HTR-8/SVneo (cell line): ENCODE measurements at regions not wholly inside any gene's neighbourhood (a gene's known extent, or its start where the extent isn't known, plus 50 kb on each side); places are given as distances from the start of the nearest gene placed in this dataset.
A peak's percentile ranks its signal among the peaks of the same experiment; 100 is the strongest.

ENCODE experiments used
- DNase-seq: peaks from one replicate; pipeline ENCODE4 v3.0.0; 2011; ENCODE audit warnings: low spot score, mixed read lengths; ENCODE audit not compliant: insufficient read length
- FAIRE-seq: peaks from 2 replicates; lab custom pipeline; 2011; peaks lifted over from hg19 to GRCh38; lab: Jason Lieb, UNC

- FAIRE-seq (no peak), DNase-seq (no peak)
Observed at GRCh38 chrX:13266641-13267345, 53.1 kb downstream of the ATXN3L start.

- DNase-seq: no peak
- FAIRE-seq: no peak
Observed at GRCh38 chrX:13265549-13266132, 54.2 kb downstream of the ATXN3L start.

- DNase-seq (no peak), FAIRE-seq (peak; percentile 60)
Observed at GRCh38 chrX:13265111-13265510, 54.7 kb downstream of the ATXN3L start.

- DNase-seq (no peak), FAIRE-seq (no peak)
Observed at GRCh38 chrX:13263560-13264251, 56.1 kb downstream of the ATXN3L start.

GRCh38 chrX:13261348-13261747, 58.5 kb downstream of the ATXN3L start:
- DNase-seq (no peak), FAIRE-seq (no peak)

GRCh38 chrX:13260598-13260997, 59.3 kb downstream of the ATXN3L start:
- DNase-seq (no peak), FAIRE-seq (no peak)

- DNase-seq (no peak), FAIRE-seq (no peak)
Observed at GRCh38 chrX:13258725-13259124, 61.1 kb downstream of the ATXN3L start.

- FAIRE-seq (peak; percentile 13), DNase-seq (no peak)
Observed at GRCh38 chrX:13258052-13258444, 61.8 kb downstream of the ATXN3L start.

GRCh38 chrX:13257223-13258051, 62.4 kb downstream of the ATXN3L start:
- DNase-seq: no peak
- no peak for FAIRE-seq

GRCh38 chrX:13256603-13257002, 63.2 kb downstream of the ATXN3L start:
- no peak for FAIRE-seq

GRCh38 chrX:13254870-13255269, 65.0 kb downstream of the ATXN3L start:
- DNase-seq: no peak
- FAIRE-seq: peak; percentile 57

More at GRCh38 chrX:13256603-13257002, 63.2 kb downstream of the ATXN3L start:
- no peak for DNase-seq

GRCh38 chrX:13254076-13254785, 65.6 kb downstream of the ATXN3L start:
- FAIRE-seq (peak; percentile 26), DNase-seq (peak; percentile 48)

GRCh38 chrX:13253223-13253622, 66.6 kb downstream of the ATXN3L start:
- DNase-seq: no peak
- no peak for FAIRE-seq

GRCh38 chrX:13252726-13253125, 67.1 kb downstream of the ATXN3L start:
- FAIRE-seq: no peak

GRCh38 chrX:13250826-13251580, 68.8 kb downstream of the ATXN3L start:
- FAIRE-seq (no peak), DNase-seq (no peak)

More at GRCh38 chrX:13252726-13253125, 67.1 kb downstream of the ATXN3L start:
- DNase-seq: no peak

- FAIRE-seq (peak; percentile 16), DNase-seq (no peak)
Observed at GRCh38 chrX:13248867-13249486, 70.9 kb downstream of the ATXN3L start.

- FAIRE-seq (no peak), DNase-seq (no peak)
Observed at GRCh38 chrX:13239272-13239671, 80.6 kb downstream of the ATXN3L start.

- FAIRE-seq (no peak), DNase-seq (no peak)
Observed at GRCh38 chrX:13235930-13236329, 83.9 kb downstream of the ATXN3L start.

- FAIRE-seq: no peak
- DNase-seq: no peak
Observed at GRCh38 chrX:13232484-13232883, 87.4 kb downstream of the ATXN3L start.
